ENCODE measurements at regions not wholly inside any gene's neighbourhood (a gene's known extent, or its start where the extent isn't known, plus 50 kb on each side); places are given as distances from the start of the nearest gene placed in this dataset.

DNA sequence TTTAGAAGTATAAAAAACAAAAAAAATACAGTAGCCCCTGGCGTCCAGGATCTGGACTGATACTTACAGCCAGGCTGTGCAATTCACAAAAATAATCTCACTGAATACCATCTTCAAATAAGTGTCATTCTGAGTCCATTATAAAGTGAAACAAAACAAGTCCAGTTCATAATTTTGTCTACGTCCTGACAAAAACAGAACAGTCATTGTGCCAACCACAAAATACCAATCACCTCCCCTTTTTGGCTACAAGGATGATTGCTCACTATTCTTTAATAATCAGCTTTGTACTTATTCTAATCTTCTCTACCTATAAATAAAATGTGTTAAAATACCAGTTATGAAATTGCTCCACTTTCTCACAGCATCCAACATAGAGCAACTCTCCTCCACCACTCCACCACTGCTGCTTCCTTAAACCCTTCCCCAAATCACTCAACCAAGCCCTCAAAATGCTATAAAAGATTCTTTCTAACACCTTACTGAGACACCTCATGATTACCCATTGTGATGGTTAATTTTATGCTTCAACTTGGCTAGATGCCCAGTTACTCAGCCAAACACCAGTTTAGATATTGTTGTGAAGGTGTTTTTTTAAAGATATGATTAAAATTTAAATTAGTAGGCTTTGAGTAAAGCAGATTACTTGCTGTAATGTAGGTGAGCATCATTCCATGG is 479.8 kb upstream of the SEMA3A start:
- TF ChIP-seq POLR2A (IDR thresholded peaks at IDR 0.05): no peak
- TF ChIP-seq, protein P1, sequence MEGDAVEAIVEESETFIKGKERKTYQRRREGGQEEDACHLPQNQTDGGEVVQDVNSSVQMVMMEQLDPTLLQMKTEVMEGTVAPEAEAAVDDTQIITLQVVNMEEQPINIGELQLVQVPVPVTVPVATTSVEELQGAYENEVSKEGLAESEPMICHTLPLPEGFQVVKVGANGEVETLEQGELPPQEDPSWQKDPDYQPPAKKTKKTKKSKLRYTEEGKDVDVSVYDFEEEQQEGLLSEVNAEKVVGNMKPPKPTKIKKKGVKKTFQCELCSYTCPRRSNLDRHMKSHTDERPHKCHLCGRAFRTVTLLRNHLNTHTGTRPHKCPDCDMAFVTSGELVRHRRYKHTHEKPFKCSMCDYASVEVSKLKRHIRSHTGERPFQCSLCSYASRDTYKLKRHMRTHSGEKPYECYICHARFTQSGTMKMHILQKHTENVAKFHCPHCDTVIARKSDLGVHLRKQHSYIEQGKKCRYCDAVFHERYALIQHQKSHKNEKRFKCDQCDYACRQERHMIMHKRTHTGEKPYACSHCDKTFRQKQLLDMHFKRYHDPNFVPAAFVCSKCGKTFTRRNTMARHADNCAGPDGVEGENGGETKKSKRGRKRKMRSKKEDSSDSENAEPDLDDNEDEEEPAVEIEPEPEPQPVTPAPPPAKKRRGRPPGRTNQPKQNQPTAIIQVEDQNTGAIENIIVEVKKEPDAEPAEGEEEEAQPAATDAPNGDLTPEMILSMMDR (IDR thresholded peaks at IDR 0.05): no peak
- no peak for TF ChIP-seq EP300 (IDR thresholded peaks at IDR 0.05)

Measured in tibial nerve (tissue), 4 donors.